Panc1 (cell line): ENCODE measurements at regions not wholly inside any gene's neighbourhood (a gene's known extent, or its start where the extent isn't known, plus 50 kb on each side); places are given as distances from the start of the nearest gene placed in this dataset.
"Not testable (repeated sequence)": the region's sequence is repeated elsewhere in the genome, so short reads cannot be mapped to it uniquely, and the experiment has no call there.

Experiments
- ATAC-seq: fragments of 200-7000 bp; cut with Tn5 transposase; 2 replicates; pipeline ENCODE4 v1.9.1; 2020; ENCODE audit warnings: mild to moderate bottlenecking, moderate library complexity
- BruUV-seq: library from RNA; stranded (reverse); fragments of 400-500 nt; replicated peaks from 2 replicates; lab custom pipeline; 2021; lab: Mats Ljungman, UMichigan
- CTCF ChIA-PET: fragments of 300-600 bp; sonication (Branson Sonifier 250); formaldehyde crosslinking; loops from one replicate; lab custom pipeline; 2022; ENCODE audit warnings: antibody characterized with exemption; lab: Charles Lee
- POLR2A ChIA-PET: fragments of 300-600 bp; sonication (Branson Sonifier 250); formaldehyde crosslinking; loops from one replicate; lab custom pipeline; 2022; ENCODE audit warnings: antibody characterized with exemption; lab: Charles Lee
- DNase-seq: peaks from one replicate; pipeline ENCODE4 v3.0.0-alpha.2; 2010; ENCODE audit warnings: low read depth, low spot score
- H3K27ac ChIP-seq: 2 replicates; pipeline ENCODE4 v1.5.1; 2011; ENCODE audit warnings: mild to moderate bottlenecking, low read length, inconsistent platforms
- H3K27me3 ChIP-seq: fragments of 200-500 bp; sonication (Bioruptor generic); 2 replicates; pipeline ENCODE4 v1.6.0; 2014; ENCODE audit warnings: low read length, inconsistent platforms; ENCODE audit not compliant: control insufficient read depth, insufficient read depth
- H3K36me3 ChIP-seq: fragments of 200-500 bp; sonication (Bioruptor generic); 2 replicates; pipeline ENCODE4 v1.5.1; 2014; ENCODE audit warnings: inconsistent platforms, mild to moderate bottlenecking, low read length, moderate library complexity; ENCODE audit not compliant: control insufficient read depth, insufficient read depth
- H3K4me1 ChIP-seq: 2 replicates; pipeline ENCODE4 v1.5.1; 2011; ENCODE audit warnings: inconsistent platforms, mild to moderate bottlenecking, low read length, moderate library complexity; ENCODE audit not compliant: control insufficient read depth, insufficient read depth
- H3K4me3 ChIP-seq, 2 experiments: 2 replicates each; pipeline ENCODE4 v1.5.1; 2011 to 2012; ENCODE audit warnings: low read depth in 2 of 2, low read length in 2 of 2, mild to moderate bottlenecking in 2 of 2, inconsistent platforms in 1 of 2, moderate library complexity in 1 of 2
- H3K9me3 ChIP-seq: fragments of 200-500 bp; sonication (Bioruptor generic); 2 replicates; pipeline ENCODE4 v1.5.1; 2014; ENCODE audit warnings: low read depth, mild to moderate bottlenecking, inconsistent platforms, low read length, moderate library complexity; ENCODE audit not compliant: control insufficient read depth, insufficient read depth
- POLR2AphosphoS5 ChIP-seq: IDR thresholded peaks from 2 replicates; pipeline ENCODE4 v1.6.1; 2012; ENCODE audit warnings: mild to moderate bottlenecking, low read depth, low read length, moderate library complexity
- SIN3A ChIP-seq: IDR thresholded peaks from 2 replicates; pipeline ENCODE4 v1.6.1; 2012; ENCODE audit warnings: low read depth, mild to moderate bottlenecking, low read length, moderate library complexity, borderline replicate concordance; ENCODE audit not compliant: insufficient read depth
- TCF7L2 ChIP-seq: IDR thresholded peaks from 2 replicates; pipeline ENCODE4 v1.6.1; 2011; ENCODE audit warnings: mild to moderate bottlenecking, low read depth, low read length, inconsistent platforms
- in situ Hi-C: cut with HindIII; loops from 2 replicates; pipeline ENCODE4 v1.10.0; 2016; ENCODE audit warnings: low sequenced_read_pairs, low pct_unique_long_range_greater_than_20kb
- intact Hi-C: fragments of 100-400 bp; cut with micrococcal nuclease; formaldehyde crosslinking; loops from one replicate; pipeline ENCODE4 v1.10.0; 2022; ENCODE audit not compliant: unreplicated experiment
- TF ChIP-seq, protein P1 (sequence below), 2 experiments: IDR thresholded peaks; 2 replicates each; pipeline ENCODE4 v1.6.1; 2011 to 2012; ENCODE audit warnings: low read depth in 2 of 2, control low read depth in 1 of 2, low read length in 1 of 2, mild to moderate bottlenecking in 1 of 2, moderate library complexity in 1 of 2; ENCODE audit not compliant: insufficient read depth in 1 of 2
- TF ChIP-seq, protein P2 (sequence below): fragments of 450-650 bp; IDR thresholded peaks from 2 replicates; pipeline ENCODE4 v1.5.1; 2017; ENCODE audit warnings: mild to moderate bottlenecking

DNA sequence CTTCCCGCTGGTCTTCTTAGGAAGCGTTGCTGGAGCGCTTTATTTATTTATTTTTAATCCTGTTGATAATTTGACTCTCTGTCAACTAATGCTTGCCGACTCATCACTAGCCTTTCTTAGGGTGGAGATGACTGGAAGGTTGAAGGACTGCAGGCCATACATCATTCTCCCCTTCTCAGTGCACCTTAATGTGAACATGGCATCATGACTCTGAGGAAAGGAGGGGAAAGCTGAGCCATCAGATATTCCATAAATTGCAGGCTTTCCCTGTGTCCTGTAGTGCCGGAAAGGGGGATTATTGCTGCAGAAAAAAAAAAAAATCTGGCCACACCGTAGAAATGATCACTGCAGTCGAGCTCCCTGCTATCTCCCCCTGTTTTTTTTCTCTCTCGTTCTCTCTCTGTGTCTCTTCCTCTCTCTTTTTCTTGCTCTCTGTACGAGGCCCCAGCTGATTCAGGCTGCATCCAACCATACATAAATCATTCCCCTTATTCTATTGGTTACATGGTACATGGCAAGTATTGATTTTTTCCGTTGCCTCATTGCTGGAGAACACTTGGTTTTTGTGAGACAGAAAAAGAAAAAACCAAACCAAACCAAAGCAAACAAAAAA lies 125.8 kb upstream of the EFEMP1 start:
- Histone ChIP-seq H3K36me3 (no peaks in the 10 kb centered on the region), H3K27ac (no peak overlapping the region), H3K4me3 (no peak overlapping the region), H3K4me1 (no peaks in the 10 kb centered on the region), H3K27me3 (no peaks in the 10 kb centered on the region), H3K9me3 (no peaks in the 10 kb centered on the region)
- no peak for ATAC-seq
- no peak for DNase-seq
- ChIA-PET CTCF (no interaction called here), POLR2A (no interaction called here)
- TF ChIP-seq TCF7L2: no peak
- TF ChIP-seq SIN3A: no peak
- TF ChIP-seq POLR2AphosphoS5: no peak
- in situ Hi-C loops: no loop called here
- BruUV-seq: no TSS peak
- intact Hi-C loops: no loop called here

DNA sequence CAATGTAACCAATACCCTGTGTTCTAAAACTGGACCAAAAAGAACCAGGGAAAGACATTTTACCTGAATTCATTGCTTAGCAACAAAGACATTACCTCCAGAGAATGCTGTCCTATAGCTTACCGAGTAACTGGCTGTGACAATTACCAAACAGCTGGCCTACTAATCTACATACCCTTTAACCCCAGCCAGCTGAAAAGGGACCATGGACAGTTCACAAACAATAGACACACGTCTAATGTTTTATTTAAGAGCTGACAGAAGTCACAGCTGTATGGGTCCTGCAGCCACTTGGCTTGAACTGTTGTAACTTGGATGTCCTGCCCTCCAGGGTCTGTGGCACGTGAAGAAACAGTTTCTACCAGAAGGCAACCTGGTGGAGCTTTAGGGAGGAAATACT lies 130.1 kb upstream of the EFEMP1 start:
- ATAC-seq: no peak
- Histone ChIP-seq H3K4me1 (no peaks in the 10 kb centered on the region), H3K27me3 (no peaks in the 10 kb centered on the region), H3K36me3 (no peaks in the 10 kb centered on the region), H3K9me3 (no peaks in the 10 kb centered on the region), H3K27ac (no peak overlapping the region), H3K4me3 (no peak overlapping the region)
- intact Hi-C loops: no loop called here
- no peak for DNase-seq
- ChIA-PET CTCF (no interaction called here), POLR2A (no interaction called here)
- TF ChIP-seq POLR2AphosphoS5: no peak
- TF ChIP-seq, protein P1, sequence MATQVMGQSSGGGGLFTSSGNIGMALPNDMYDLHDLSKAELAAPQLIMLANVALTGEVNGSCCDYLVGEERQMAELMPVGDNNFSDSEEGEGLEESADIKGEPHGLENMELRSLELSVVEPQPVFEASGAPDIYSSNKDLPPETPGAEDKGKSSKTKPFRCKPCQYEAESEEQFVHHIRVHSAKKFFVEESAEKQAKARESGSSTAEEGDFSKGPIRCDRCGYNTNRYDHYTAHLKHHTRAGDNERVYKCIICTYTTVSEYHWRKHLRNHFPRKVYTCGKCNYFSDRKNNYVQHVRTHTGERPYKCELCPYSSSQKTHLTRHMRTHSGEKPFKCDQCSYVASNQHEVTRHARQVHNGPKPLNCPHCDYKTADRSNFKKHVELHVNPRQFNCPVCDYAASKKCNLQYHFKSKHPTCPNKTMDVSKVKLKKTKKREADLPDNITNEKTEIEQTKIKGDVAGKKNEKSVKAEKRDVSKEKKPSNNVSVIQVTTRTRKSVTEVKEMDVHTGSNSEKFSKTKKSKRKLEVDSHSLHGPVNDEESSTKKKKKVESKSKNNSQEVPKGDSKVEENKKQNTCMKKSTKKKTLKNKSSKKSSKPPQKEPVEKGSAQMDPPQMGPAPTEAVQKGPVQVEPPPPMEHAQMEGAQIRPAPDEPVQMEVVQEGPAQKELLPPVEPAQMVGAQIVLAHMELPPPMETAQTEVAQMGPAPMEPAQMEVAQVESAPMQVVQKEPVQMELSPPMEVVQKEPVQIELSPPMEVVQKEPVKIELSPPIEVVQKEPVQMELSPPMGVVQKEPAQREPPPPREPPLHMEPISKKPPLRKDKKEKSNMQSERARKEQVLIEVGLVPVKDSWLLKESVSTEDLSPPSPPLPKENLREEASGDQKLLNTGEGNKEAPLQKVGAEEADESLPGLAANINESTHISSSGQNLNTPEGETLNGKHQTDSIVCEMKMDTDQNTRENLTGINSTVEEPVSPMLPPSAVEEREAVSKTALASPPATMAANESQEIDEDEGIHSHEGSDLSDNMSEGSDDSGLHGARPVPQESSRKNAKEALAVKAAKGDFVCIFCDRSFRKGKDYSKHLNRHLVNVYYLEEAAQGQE (IDR thresholded peaks at IDR 0.05; ENCODE audit: insufficient read depth in 1 of 2, low read depth in 2 of 2, low read length in 1 of 2): no peak
- TF ChIP-seq, protein P2, sequence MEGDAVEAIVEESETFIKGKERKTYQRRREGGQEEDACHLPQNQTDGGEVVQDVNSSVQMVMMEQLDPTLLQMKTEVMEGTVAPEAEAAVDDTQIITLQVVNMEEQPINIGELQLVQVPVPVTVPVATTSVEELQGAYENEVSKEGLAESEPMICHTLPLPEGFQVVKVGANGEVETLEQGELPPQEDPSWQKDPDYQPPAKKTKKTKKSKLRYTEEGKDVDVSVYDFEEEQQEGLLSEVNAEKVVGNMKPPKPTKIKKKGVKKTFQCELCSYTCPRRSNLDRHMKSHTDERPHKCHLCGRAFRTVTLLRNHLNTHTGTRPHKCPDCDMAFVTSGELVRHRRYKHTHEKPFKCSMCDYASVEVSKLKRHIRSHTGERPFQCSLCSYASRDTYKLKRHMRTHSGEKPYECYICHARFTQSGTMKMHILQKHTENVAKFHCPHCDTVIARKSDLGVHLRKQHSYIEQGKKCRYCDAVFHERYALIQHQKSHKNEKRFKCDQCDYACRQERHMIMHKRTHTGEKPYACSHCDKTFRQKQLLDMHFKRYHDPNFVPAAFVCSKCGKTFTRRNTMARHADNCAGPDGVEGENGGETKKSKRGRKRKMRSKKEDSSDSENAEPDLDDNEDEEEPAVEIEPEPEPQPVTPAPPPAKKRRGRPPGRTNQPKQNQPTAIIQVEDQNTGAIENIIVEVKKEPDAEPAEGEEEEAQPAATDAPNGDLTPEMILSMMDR: no peak
- BruUV-seq: no TSS peak
- in situ Hi-C loops: no loop called here

DNA sequence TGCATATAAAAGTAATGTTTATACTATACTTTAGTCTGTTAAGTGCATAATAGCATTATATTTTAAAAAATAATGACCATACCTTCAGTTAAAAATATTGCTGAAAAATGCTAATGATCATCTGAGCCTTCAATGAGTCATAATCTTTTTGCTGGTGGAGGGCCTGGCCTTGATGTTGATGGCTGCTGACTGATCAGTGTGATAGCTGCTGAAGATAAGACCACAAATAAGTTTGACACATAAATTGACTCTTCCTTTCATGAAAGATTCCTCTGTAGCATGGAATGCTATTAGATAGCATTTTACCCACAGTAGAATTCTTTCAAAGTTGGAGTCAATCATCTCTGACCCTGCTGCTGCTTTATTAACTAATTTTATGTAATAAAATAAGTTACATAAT lies 128.4 kb upstream of the CCDC85A start:
- no peaks in the 10 kb centered on the region for H3K9me3 ChIP-seq
- no TSS peak for BruUV-seq
- H3K36me3 ChIP-seq: no peaks in the 10 kb centered on the region
- H3K4me3 ChIP-seq: no peak overlapping the region
- no peak for DNase-seq
- H3K4me1 ChIP-seq: no peaks in the 10 kb centered on the region
- intact Hi-C loops (no loop called here), in situ Hi-C loops (no loop called here)
- TF ChIP-seq POLR2AphosphoS5: no peak
- ChIA-PET CTCF (no interaction called here), POLR2A (no interaction called here)
- no peak overlapping the region for H3K27ac ChIP-seq
- ATAC-seq: no peak
- H3K27me3 ChIP-seq: no peaks in the 10 kb centered on the region

DNA sequence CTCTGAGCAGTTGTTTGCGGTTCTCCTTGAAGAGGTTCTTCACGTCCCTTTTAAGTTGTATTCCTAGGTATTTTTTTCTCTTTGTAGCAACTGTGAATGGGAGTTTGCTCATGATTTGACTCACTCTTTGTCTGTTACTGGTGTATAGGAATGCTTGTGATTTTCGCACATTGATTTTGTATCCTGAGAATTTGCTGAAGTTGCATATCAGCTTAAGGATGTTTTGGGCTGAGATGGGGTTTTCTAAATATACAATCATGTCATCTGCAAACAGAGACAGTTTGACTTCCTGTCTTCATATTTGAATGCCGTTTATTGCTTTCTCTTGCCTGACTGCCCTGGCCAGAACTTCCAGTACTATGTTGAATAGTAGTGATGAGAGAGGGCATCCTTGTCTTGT lies 122.5 kb upstream of the CCDC85A start:
- ATAC-seq: not testable (repeated sequence)

More for the DNA sequence above, 122.5 kb upstream of the CCDC85A start:
- DNase-seq, H3K9me3 ChIP-seq, H3K27me3 ChIP-seq, H3K4me1 ChIP-seq, CTCF ChIA-PET, POLR2A ChIA-PET, BruUV-seq, intact Hi-C loops, H3K4me3 ChIP-seq, in situ Hi-C loops, H3K36me3 ChIP-seq, H3K27ac ChIP-seq: not testable (repeated sequence)
